GM21528 (cell line): ENCODE measurements at regions not wholly inside any gene's neighbourhood (a gene's known extent, or its start where the extent isn't known, plus 50 kb on each side); places are given as distances from the start of the nearest gene placed in this dataset.

Source experiments
- ATAC-seq: cut with Tn5 transposase; IDR thresholded peaks from one replicate; pipeline ENCODE4 v1.9.1; 2021; ENCODE audit warnings: mild to moderate bottlenecking, moderate library complexity; ENCODE audit not compliant: unreplicated experiment, low FRiP score

DNA sequence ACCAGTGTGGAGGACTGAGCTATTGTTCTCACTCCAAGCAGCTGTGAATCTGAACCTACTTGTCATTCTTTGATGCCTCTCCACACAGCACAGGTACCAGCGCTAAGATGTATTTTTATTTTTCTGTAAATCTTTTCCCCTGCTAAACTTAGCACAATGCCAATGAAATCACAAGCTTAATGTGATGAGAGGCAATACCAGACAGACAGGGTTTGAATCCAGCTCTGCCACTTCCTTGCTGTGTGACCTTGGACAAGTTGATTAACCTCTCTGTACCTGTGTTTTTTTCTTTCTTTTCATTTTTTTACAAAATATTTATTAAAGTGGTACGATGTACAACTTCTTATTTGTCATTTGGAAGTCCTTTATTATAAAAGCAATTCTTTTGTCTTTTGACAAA lies 757.6 kb downstream of the MED13L start:
- no peak for ATAC-seq

DNA sequence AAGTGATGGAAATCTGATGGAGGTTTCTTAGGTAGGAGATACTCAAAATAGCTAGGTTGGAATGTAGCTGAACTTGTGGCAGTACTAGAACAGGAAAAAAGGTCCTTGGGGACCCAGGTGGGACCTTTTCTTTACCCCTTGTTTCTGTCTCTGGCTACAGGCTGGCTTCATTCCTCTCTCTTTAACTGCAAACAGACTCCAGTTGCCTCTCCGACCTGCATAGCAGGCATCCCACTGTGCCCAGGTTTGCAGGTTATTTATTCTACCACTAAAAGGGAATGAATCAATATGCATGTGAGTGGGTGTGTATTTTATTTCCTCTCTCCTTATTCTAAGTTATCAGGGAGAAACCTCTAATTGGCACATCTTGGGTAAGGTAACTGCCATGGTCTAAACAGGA lies 758.1 kb downstream of the MED13L start:
- no peak for ATAC-seq

GRCh38 chr12:115517913-115518312 lies 759.6 kb downstream of the MED13L start:
- ATAC-seq = no peak

GRCh38 chr12:115511986-115512711 lies 765.3 kb downstream of the MED13L start:
- ATAC-seq = no peak

- ATAC-seq = no peak
Observed at GRCh38 chr12:115511305-115511704, 766.2 kb downstream of the MED13L start.

DNA sequence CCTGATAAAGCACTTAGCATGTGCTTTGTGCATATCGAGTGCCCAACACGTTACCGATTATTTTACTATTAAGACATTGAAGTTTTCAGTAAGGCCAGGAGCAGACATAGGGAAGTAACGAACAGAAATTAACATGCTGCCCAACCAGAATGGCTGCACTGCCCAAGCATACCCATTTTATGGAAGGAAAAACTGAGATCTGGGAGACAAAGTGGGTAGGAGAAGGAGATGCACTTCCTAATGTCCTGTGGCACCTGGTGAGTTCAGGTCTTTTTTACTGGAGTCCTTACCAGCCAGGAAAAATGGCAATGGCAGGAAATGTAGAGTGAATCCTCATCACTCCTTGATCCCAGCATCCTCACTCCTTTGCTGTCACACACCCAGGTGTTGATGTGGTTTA lies 768.5 kb downstream of the MED13L start:
- no peak for ATAC-seq

- ATAC-seq = no peak
Observed at GRCh38 chr12:115507951-115508722, 769.4 kb downstream of the MED13L start.

DNA sequence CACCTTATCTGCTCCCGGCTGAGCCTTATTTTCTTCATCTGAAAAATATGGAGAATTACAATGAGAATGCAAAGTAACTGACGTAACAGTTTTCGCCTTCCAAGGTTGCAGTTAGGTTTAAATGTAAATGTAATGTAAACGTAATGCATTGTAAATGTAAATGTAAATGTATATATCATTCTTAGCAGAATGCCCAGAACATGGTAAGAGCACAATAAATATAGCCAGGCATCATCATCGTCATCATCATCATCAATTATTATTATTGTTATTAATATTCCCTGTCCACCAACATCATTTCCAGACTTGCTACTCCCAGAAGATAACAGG lies 770.0 kb downstream of the MED13L start:
- ATAC-seq = no peak

GRCh38 chr12:115506822-115507559 lies 770.5 kb downstream of the MED13L start:
- no peak for ATAC-seq

DNA sequence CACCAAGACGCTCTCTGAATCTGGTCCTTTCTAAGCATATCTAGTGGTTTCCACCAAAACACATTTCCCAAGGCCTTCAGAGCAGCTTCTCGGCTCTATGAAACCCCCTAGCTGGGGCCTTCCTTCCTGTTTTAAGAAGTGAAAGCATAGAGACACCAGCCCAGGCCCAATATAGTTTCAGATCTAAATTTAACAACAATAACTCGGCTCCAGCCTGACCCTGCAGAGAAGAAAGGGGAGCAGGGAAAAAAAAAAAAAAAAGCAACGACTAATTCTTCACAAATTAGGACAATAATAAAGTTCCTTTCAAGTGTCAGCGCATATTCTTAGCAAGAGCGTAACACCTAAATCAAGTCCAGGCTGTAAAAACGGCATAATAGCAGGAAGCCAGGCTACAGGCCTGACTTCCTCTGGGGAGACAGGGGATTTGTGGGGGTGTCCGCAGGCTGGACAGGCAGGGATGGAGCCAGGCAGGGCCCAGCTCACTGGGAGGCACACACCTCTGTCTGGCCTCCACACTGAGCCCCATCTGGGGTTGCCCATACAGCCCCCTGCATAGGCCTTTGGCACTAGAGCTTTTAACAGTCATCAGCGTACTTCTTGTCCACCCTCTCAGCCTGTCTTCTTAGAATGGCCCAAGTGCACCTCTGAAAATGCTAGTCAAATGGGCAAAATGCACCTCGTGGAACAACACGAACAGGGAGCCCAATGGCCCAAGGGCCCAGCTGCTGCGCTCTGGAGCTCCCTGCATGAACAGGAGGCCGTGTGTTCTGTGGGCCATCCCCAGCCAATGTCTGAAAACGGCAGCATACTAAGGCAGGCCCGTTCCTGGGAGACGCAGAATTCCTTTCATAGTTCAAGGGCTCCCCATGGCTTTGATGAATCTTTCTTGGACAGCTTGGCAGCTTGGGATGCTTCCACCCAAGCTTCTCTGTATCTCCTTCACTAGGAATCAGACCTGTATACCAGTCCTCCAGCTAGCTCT lies 772.9 kb downstream of the MED13L start:
- ATAC-seq = peak; percentile 85

DNA sequence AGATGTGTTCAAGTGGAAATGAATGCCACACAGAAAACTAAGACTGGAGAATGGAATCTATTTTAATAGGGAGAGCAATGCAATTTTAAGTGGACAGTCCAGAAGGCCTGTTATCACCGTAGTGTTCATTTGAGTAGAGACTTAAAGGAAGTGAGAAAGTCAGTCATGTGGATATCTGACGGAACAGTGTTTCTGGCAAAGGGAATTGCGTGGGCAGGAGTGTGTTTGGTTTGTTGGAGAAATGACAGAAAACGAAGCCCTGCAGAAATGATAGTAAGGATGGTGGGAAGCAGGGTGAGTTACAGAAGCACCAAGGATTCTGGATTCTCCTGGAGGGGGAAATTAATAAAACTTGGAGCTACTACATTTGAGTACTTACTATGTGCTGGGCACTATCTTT lies 776.6 kb downstream of the MED13L start:
- no peak for ATAC-seq

DNA sequence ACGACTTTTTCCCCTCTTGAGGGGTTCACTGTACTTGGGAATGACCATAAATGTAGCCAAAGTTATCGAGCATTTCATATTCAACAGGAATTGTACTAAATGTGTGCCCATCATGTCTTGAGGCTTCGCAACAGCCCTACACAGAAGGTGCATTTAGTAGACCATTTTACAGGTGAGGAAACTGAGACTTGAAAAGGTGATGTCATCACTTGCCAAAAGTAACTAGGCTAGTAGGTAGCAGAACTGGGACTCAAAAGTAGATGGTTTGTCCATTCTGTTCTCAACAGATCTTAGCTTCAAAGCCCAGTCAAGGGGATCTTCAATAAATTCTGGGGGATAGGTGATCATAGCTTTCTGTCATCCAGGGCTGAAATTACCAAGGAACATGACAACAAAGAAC lies 782.2 kb downstream of the MED13L start:
- no peak for ATAC-seq

DNA sequence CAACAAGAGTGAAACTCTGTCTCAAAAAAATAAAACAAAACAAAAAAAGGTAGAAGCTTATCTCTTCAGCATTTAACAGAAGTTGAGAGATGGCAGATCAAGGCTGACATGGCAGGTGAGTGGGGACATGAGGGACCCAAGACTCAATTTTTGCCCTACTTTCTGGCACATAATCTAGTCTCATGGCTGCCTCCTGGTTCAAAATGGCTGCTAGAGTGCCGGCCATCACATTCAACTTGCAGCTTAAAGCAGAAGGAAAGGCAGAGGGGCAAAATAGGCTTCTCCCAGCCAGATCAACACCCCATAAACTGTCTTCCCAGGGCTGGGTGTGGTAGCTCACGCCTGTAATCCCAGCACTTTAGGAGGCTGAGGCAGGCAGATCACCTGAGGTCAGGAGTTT lies 784.9 kb downstream of the MED13L start:
- no peak for ATAC-seq

- no peak for ATAC-seq
Observed at GRCh38 chr12:115491511-115492250, 785.8 kb downstream of the MED13L start.

DNA sequence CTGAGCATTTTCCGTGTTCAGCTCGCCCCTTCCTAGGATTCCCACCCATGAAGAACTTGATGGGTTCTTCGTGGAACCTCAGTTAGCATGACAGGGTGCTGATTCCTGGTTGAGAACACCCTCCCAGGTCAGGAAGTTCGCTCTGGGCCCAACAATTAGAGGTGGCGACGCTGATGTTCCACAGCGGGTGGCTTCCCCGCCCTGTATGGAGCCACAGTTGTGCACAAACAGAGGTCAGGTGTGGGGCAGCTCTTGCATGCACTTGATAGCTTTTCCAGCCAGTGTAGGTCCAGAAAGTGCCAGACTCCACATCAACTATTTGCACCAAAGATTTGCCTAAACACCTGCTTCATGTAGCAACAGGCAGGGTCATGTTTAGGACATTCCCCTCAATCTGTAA lies 788.2 kb downstream of the MED13L start:
- ATAC-seq = no peak

DNA sequence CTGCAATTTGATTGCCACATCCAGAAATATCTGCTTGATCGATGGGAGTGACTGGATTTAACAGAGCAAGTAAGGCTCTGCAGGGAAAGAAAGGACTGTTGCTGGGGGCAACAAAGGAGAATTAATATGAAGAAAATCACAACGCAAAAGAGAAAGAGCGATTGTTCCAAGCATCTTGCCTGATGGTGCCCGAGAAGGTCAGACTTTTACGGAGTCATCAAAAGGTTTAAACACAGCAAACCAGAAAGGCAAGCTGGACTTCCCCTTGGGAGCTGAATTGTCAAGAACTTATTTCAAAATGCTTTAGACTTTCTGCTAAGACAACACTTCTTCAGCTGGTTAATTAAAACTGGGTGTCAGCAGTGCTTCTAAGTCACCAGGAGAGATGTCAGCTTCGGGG lies 791.5 kb downstream of the MED13L start:
- no peak for ATAC-seq

GRCh38 chr12:115485503-115485902 lies 792.0 kb downstream of the MED13L start:
- ATAC-seq = no peak

- no peak for ATAC-seq
Observed at GRCh38 chr12:115482943-115483342, 794.5 kb downstream of the MED13L start.

GRCh38 chr12:115481141-115481540 lies 796.4 kb downstream of the MED13L start:
- ATAC-seq = no peak

DNA sequence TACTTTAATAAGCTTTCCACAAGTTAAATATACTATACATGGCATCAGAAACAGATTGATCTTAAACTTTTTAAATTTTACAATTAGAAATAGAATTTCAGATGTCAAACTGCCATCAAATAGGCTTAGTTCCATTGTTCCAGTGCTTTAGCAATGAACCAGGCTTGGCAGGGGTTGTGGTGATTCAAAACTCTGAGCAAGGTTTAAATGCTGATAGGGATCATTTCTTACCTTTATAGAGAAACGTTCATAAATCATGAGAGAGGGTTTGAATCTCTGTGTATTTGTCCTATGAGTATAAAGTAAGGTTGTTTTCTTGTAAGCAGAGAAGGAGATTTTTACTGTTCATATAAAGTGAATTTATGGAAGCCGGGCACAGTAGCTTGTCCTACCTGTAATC lies 794.5 kb upstream of the TBX3 start:
- no peak for ATAC-seq
